ENCODE measurements at regions not wholly inside any gene's neighbourhood (a gene's known extent, or its start where the extent isn't known, plus 50 kb on each side); places are given as distances from the start of the nearest gene placed in this dataset.

DNA sequence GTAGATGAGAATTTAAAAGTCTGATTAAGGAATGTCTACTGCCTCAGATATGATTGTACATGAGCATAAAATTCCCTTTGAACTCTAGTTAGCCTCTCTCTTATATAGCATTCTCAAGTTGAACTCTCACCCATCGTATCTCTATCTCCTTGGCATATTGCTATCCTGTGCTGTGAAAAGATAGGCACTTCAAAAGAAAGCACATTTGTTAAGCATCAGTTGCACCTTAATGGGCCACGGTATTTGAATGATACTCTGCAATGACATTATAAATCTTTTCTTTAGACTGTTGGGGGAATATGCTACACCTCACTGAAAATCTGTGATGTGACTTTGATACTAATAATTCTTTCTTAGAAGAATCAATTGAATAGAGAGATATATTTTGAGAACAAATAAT is 570.7 kb downstream of the JRKL start:
- H3K9me3 ChIP-seq: no peaks in the 10 kb centered on the region
- DNase-seq: no peak
- 14% methylated on average over 2 of the region's 2 CpGs for WGBS (ENCODE audit: low lambda C conversion rate)
- no peak overlapping the region for H2AFZ ChIP-seq (ENCODE audit: low read depth)
- H3K27me3 ChIP-seq (ENCODE audit: insufficient read depth): no peaks in the 10 kb centered on the region
- H3K4me3 ChIP-seq (ENCODE audit: low read depth in 2 of 2, low read length in 1 of 2): no peak overlapping the region
- H3K4me2 ChIP-seq: no peak overlapping the region
- ChIA-PET CTCF (no interaction called here), POLR2A (no interaction called here)
- TF ChIP-seq NRF1 (IDR thresholded peaks at IDR 0.05; ENCODE audit: low read depth, low read length): no peak
- TF ChIP-seq, protein P1, sequence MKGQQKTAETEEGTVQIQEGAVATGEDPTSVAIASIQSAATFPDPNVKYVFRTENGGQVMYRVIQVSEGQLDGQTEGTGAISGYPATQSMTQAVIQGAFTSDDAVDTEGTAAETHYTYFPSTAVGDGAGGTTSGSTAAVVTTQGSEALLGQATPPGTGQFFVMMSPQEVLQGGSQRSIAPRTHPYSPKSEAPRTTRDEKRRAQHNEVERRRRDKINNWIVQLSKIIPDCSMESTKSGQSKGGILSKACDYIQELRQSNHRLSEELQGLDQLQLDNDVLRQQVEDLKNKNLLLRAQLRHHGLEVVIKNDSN (IDR thresholded peaks at IDR 0.05; ENCODE audit: borderline replicate concordance, low read depth): no peak
- TF ChIP-seq POLR2AphosphoS5 (IDR thresholded peaks at IDR 0.05; ENCODE audit: low read depth, low read length): no peak
- no peak for TF ChIP-seq PBX3 (IDR thresholded peaks at IDR 0.05)
- no peak for TF ChIP-seq RXRA (IDR thresholded peaks at IDR 0.05; ENCODE audit: borderline replicate concordance, low read depth)
- no peak for TF ChIP-seq ELF1 (IDR thresholded peaks at IDR 0.05)
- TF ChIP-seq, protein P2, sequence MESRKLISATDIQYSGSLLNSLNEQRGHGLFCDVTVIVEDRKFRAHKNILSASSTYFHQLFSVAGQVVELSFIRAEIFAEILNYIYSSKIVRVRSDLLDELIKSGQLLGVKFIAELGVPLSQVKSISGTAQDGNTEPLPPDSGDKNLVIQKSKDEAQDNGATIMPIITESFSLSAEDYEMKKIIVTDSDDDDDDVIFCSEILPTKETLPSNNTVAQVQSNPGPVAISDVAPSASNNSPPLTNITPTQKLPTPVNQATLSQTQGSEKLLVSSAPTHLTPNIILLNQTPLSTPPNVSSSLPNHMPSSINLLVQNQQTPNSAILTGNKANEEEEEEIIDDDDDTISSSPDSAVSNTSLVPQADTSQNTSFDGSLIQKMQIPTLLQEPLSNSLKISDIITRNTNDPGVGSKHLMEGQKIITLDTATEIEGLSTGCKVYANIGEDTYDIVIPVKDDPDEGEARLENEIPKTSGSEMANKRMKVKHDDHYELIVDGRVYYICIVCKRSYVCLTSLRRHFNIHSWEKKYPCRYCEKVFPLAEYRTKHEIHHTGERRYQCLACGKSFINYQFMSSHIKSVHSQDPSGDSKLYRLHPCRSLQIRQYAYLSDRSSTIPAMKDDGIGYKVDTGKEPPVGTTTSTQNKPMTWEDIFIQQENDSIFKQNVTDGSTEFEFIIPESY (IDR thresholded peaks at IDR 0.05; ENCODE audit: borderline replicate concordance, low read depth): no peak
- TF ChIP-seq TEAD4 (IDR thresholded peaks at IDR 0.05; ENCODE audit: borderline replicate concordance, insufficient read depth): no peak
- TF ChIP-seq, protein P3, sequence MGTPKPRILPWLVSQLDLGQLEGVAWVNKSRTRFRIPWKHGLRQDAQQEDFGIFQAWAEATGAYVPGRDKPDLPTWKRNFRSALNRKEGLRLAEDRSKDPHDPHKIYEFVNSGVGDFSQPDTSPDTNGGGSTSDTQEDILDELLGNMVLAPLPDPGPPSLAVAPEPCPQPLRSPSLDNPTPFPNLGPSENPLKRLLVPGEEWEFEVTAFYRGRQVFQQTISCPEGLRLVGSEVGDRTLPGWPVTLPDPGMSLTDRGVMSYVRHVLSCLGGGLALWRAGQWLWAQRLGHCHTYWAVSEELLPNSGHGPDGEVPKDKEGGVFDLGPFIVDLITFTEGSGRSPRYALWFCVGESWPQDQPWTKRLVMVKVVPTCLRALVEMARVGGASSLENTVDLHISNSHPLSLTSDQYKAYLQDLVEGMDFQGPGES (IDR thresholded peaks at IDR 0.05; ENCODE audit: low read depth, low read length): no peak
- no peak for TF ChIP-seq SIN3A (IDR thresholded peaks at IDR 0.05; ENCODE audit: borderline replicate concordance, low read depth, low read length)
- TF ChIP-seq, protein P4, sequence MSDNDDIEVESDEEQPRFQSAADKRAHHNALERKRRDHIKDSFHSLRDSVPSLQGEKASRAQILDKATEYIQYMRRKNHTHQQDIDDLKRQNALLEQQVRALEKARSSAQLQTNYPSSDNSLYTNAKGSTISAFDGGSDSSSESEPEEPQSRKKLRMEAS (IDR thresholded peaks at IDR 0.05; ENCODE audit: low read depth): no peak
- no peak for TF ChIP-seq FOSL2 (IDR thresholded peaks at IDR 0.05; ENCODE audit: borderline replicate concordance, low read depth)
- no peak for TF ChIP-seq RAD21 (IDR thresholded peaks at IDR 0.05; ENCODE audit: low read length)
- TF ChIP-seq NFIC (IDR thresholded peaks at IDR 0.05; ENCODE audit: borderline replicate concordance): no peak
- TF ChIP-seq TAF1 (IDR thresholded peaks at IDR 0.05; ENCODE audit: borderline replicate concordance, low read depth, low read length): no peak
- TF ChIP-seq EZH2phosphoT487 (IDR thresholded peaks at IDR 0.05; ENCODE audit: borderline replicate concordance, low read depth): no peak
- no peak for TF ChIP-seq EP300 (IDR thresholded peaks at IDR 0.05; ENCODE audit: borderline replicate concordance in 1 of 2, low read depth in 1 of 2, low read length in 1 of 2)
- no peak for TF ChIP-seq JUND (IDR thresholded peaks at IDR 0.05)
- no peak overlapping the region for H3K27ac ChIP-seq (ENCODE audit: low read depth in 2 of 2, low read length in 1 of 2)
- H3K79me2 ChIP-seq (ENCODE audit: insufficient read depth): no peaks in the 10 kb centered on the region
- H3F3A ChIP-seq (replicated peaks; ENCODE audit: insufficient read depth): no peaks in the 10 kb centered on the region
- H3K9me2 ChIP-seq: no peaks in the 10 kb centered on the region
- no peaks in the 10 kb centered on the region for H4K20me1 ChIP-seq (ENCODE audit: insufficient read depth)
- H3K4me1 ChIP-seq (ENCODE audit: control insufficient read depth in 1 of 2, insufficient read depth in 2 of 2, low read depth in 1 of 2, low read length in 1 of 2): no peaks in the 10 kb centered on the region
- no peaks in the 10 kb centered on the region for H3K36me3 ChIP-seq (replicated peaks in 1 of 2; ENCODE audit: control insufficient read depth in 1 of 2, insufficient read depth in 2 of 2, low read length in 1 of 2)
- no peak overlapping the region for H3K9ac ChIP-seq

Measured in SK-N-SH (cell line).